ENCODE measurements at regions not wholly inside any gene's neighbourhood (a gene's known extent, or its start where the extent isn't known, plus 50 kb on each side); places are given as distances from the start of the nearest gene placed in this dataset.

- TF ChIP-seq DEAF1 (CRISPR knock-in tag; IDR thresholded peaks at IDR 0.05): no peak
- TF ChIP-seq ZBTB12 (CRISPR knock-in tag; IDR thresholded peaks at IDR 0.05): no peak
- TF ChIP-seq ZNF395 (CRISPR knock-in tag; IDR thresholded peaks at IDR 0.05): no peak
- TF ChIP-seq KHSRP (IDR thresholded peaks at IDR 0.05): no peak
- TF ChIP-seq MTA3 (IDR thresholded peaks at IDR 0.05; ENCODE audit: borderline replicate concordance): no peak
- TF ChIP-seq CHD2 (IDR thresholded peaks at IDR 0.05; ENCODE audit: low read depth, low read length): no peak
- no peak for TF ChIP-seq EP300 (IDR thresholded peaks at IDR 0.05; ENCODE audit: low read length)
- no peak for TF ChIP-seq TRIM28 (IDR thresholded peaks at IDR 0.05)
- no peak for TF ChIP-seq ZNF174 (CRISPR knock-in tag; IDR thresholded peaks at IDR 0.05)
- TF ChIP-seq ZBTB34 (CRISPR knock-in tag; IDR thresholded peaks at IDR 0.05): no peak
- TF ChIP-seq FOXM1 (IDR thresholded peaks at IDR 0.05; ENCODE audit: low read depth): no peak
- TF ChIP-seq FOXM1 (CRISPR knock-in tag; IDR thresholded peaks at IDR 0.05; ENCODE audit: low read depth): no peak
- TF ChIP-seq PKNOX1 (IDR thresholded peaks at IDR 0.05): no peak
- TF ChIP-seq MAFG (tag; conservative IDR thresholded peaks at IDR 0.05): no peak
- TF ChIP-seq KAT7 (CRISPR knock-in tag; IDR thresholded peaks at IDR 0.05; ENCODE audit: borderline replicate concordance): no peak
- no peak for TF ChIP-seq HNRNPK (IDR thresholded peaks at IDR 0.05; ENCODE audit: low read depth, low read length, poor library complexity, severe bottlenecking)
- TF ChIP-seq PTBP1 (IDR thresholded peaks at IDR 0.05; ENCODE audit: low read depth, low read length): no peak
- peak; percentile 69; the same call in 1 of the 2 replicates for TF ChIP-seq ELF2 (CRISPR knock-in tag; IDR thresholded peaks at IDR 0.05)
- TF ChIP-seq TFE3 (CRISPR knock-in tag; IDR thresholded peaks at IDR 0.05): no peak
- TF ChIP-seq FOXP1 (CRISPR knock-in tag; IDR thresholded peaks at IDR 0.05): no peak
- no peak for TF ChIP-seq NRF1 (conservative IDR thresholded peaks at IDR 0.05 in 1 of 2, IDR thresholded peaks at IDR 0.05 in 1 of 2)
- TF ChIP-seq SAP30 (IDR thresholded peaks at IDR 0.05; ENCODE audit: borderline replicate concordance, insufficient read depth, low read depth, low read length, poor library complexity, severe bottlenecking): no peak
- TF ChIP-seq ZNF57 (CRISPR knock-in tag; IDR thresholded peaks at IDR 0.05): no peak
These were observed 143.6 kb downstream of the CD24 start (continued) for GRCh38 chr6:106830930-106831329.

All from K562 (cell line).